ENCODE measurements at regions not wholly inside any gene's neighbourhood (a gene's known extent, or its start where the extent isn't known, plus 50 kb on each side); places are given as distances from the start of the nearest gene placed in this dataset.

- DNase-seq (ENCODE audit: low spot score): no peak
Observed at GRCh38 chr1:195562074-195562473, 1046.2 kb downstream of the KCNT2 start.

DNA sequence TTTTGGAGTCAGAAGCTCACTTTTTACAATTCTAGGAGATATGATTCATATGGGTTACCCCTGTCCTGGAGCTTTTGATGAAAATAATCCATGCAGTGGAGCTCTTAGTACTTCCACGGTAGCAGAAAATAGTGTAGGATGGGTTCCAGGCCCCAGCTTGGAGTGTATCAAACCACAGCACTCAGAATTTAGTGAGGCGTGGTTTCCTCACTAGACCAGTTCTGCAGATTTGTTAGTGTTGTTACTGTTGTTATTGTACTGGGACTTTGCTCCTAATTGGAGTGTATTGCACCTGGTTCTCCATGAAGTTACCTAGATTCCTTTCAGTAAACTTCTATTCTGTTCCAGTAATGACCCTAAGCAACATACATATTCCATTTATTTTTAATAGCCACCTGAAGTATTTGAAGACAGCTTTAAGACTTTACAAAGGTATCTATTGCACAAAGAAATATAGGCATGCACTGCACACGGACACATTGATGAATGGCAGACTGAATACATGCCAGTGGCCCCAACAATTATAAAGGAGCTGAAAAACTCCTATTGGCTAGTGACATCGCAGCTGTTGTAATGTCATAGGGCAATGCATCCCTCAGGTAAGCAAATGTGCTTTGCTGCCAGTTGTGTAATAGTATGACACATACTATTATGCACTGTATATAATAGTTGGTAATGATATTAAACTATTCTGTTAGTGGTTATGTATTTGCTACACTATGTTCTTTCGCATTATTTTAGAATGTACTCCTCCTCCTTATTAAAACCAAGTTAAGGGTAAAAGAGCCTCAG, 1058.0 kb downstream of the KCNT2 start:
- no peak for DNase-seq (ENCODE audit: low spot score)

GRCh38 chr1:195530961-195531360, 1077.3 kb downstream of the KCNT2 start:
- no peak for DNase-seq (ENCODE audit: low spot score)

DNA sequence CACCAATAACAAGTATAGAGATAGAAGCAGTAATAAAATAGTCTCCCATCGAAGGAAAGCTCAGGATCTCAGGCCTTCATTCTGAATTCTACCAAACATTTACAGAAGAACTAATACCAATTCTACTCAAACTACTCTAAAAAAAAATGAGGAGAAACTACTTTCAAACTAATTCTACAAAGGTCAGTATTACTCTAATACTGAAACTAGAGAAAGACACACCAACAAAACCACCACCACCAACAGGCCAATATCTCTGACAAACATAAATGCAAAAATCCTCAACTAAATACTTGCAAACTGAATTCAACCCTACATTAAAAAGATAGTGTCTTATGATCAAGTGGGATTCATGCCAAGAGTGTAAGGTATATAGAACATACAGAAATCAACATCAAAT, 1078.4 kb downstream of the KCNT2 start:
- no peak for DNase-seq (ENCODE audit: low spot score)

DNA sequence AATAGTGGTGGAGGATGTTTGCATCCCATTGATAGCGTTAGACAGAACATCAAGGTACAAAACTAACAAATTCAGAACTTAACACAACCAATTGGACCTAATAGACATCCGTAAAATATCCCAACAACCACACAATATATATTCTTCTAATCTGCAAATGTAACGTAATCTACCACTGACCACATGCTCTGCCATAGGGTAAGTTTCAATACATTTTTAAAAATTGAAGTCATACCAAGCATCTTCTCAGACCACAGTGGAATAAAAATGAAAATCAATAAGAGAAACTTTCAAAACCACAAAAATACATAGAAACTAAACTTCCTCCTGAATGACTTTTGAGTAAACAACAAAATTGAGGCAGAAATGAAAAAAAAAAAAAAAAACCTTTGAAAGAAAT, 1087.5 kb downstream of the KCNT2 start:
- DNase-seq (ENCODE audit: low spot score): no peak

- peak; percentile 0 for DNase-seq (ENCODE audit: low spot score)
Observed at GRCh38 chr1:195516036-195516435, 1092.2 kb downstream of the KCNT2 start.

DNA sequence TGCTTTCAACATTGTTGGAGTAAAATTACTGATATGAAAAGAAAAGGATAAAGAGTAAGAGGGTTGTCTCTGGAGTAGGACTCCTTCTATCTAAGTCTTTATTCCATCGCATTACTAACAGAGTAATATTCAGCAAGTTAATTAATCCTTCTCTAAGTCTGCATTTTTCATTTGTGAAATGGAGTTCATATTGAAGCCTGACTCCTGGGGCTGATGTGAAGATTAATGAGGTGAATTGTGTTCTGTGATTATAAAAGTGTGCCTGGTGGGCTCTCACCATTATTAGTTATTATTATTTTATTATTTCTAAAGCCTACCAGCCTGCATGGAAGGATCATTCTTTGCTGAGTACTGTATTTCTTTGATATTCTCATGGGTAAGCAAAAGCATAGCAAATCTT, 1096.7 kb downstream of the KCNT2 start:
- no peak for DNase-seq (ENCODE audit: low spot score)

DNA sequence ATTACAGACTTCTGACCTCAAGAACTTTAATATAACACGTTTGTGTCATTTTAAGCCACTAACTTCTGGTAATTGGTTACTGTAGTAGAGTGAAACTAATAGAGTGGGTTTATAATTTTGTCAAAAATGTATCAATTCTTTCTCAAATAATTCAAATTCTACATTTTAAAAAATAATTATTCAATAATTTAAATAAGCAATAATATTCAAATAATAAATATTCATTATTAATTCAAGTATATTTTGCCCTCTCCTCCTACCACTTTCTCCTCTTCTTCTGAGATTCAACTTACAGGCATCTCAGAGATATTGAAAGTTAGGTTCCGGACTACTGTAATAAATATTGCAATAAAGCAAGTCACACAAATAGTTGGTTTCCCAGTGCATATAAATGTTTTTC, 1107.1 kb downstream of the KCNT2 start:
- DNase-seq (ENCODE audit: low spot score): no peak

- DNase-seq (ENCODE audit: low spot score): no peak
Observed at GRCh38 chr1:195495720-195496635, 1112.3 kb downstream of the KCNT2 start.

DNA sequence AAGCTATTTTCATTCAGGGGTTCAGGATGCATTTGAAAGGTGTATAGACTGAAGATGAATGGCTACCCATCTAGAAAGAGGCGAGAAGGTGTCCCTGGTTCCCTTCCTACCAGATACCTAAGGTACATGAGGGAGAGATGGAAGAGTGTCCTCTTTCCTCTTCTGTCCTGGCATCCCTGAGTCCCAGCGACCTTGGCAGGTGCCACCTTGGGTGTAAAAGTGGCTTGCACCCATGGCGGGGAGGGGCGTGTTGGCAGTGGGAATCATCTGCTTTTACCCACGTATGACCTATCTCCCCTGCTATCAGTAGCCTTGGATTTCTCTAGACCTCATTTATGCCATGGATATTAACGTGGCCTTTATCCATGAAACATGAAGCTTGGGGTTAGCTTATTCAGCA, 1126.1 kb downstream of the KCNT2 start:
- no peak for DNase-seq (ENCODE audit: low spot score)

DNA sequence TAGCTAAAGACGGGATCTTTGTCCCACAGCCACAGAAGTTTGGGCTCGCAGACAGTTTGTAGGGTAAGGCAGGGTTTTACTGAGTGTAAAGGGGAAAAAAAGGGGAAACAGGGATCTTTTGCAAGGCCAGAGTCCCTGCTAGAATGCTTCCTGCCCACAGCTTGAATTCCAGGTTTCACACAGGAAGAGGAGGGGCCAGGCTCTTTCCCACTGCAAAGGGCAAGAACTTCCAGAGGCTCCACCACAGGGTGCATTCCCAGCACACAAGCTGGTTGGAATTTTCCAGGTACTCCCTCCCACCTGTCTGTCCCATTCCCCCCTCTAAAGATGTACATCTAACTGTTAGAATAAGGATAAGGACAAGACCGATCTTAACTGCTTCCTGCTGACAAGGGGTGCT, 1126.9 kb downstream of the KCNT2 start:
- DNase-seq (ENCODE audit: low spot score): no peak

DNA sequence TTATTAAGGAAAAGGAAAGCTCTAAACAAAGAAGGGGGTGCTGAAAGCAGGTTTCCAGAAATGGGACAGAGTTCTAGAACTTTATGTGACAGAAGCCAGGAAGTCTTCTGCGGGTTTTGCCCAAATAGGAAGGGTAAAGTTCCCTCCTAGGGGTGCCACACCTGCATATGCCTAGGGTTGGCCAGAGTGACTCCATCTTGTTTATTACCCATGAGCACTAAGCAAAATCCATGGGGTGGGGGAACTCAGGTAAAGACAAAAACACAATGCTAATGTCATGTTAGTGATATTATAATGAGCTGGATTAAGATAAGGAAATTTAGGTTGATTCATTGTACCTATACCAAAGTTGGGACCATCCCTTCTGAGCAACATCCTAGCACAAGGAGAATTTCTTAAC, 1132.7 kb downstream of the KCNT2 start:
- DNase-seq (ENCODE audit: low spot score): peak; percentile 2

DNA sequence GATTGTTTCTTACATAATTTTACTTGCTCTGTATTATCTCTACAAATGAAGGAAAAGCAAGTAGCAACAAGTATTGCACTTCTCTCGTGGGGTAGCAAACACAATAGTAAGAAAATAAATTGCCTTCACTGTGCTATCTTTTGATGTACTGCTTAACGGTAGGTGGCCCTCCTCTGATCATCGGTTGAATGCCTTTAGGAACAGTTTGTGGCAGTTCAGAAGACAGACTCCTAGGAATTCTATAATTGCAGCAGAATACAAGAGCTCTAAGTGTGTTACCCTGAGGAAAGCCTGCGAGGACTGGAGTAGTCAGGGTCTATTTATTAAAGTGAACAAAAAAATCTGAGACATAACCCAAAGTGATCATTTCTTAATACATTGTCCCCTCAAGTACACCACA, 1135.9 kb downstream of the KCNT2 start:
- no peak for DNase-seq (ENCODE audit: low spot score)

DNA sequence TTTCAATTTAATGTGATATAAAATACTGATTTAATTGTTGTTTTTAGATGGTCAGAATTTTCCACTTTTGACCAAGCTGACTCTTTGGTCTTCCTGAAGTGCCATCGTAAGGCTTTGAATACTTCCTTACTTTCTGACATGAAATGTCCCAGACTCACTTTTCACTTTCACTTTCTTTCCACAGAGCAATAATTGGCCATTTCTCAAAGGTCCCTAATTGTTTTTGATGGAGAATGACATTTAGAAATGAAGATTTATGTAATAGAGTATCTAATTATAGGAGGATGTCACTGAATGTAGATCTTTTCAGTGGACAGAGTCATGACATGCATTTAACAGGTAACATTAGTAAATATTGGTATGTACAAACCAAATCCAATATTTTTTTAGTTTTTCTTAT, 1141.6 kb downstream of the KCNT2 start:
- DNase-seq (ENCODE audit: low spot score): no peak

- DNase-seq (ENCODE audit: low spot score): peak; percentile 16
Observed at GRCh38 chr1:195462646-195463045, 1145.6 kb downstream of the KCNT2 start.

DNA sequence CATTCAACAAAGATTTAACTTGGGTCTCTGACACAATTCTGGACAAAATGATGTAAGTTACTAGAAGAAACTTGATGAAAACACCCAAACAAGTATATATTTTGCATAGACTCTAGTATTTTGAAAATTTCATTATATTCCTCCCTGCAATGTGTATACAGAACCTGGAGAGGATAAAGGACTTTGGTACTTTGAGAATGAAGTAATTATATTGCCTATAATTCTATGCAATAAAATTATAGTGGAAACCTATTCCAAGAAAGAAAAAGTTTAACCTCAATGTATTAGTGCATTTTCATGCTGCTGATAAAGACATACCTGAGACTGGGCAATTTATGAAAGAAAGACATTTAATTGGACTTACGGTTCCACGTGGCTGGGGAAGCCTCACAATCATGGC, 1146.1 kb downstream of the KCNT2 start:
- no peak for DNase-seq (ENCODE audit: low spot score)

GRCh38 chr1:195458365-195458764, 1149.9 kb downstream of the KCNT2 start:
- no peak for DNase-seq (ENCODE audit: low spot score)

GRCh38 chr1:195450794-195451193, 1157.4 kb downstream of the KCNT2 start:
- DNase-seq (ENCODE audit: low spot score): no peak

DNA sequence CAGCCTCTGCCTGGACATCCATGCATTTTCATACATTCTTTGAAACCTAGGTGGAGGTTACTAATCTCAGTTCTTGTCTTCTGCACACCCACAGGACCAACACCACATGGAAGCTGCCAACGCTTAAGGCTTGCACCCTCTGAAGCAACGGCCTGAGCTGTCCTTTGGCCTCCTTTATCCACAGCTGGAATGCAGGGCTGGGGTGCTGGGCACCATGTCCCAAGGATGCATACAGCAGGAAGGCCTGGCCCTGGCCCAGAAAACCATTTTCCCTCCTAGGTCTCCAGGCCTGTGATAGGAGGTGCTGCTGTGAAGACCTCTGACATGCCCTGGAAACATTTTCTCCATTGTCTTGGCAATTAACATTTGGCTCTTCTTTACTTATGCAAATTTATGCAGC, 1168.6 kb downstream of the KCNT2 start:
- no peak for DNase-seq (ENCODE audit: low spot score)

- no peak for DNase-seq (ENCODE audit: low spot score)
Observed at GRCh38 chr1:195434566-195435203, 1173.6 kb downstream of the KCNT2 start.

DNA sequence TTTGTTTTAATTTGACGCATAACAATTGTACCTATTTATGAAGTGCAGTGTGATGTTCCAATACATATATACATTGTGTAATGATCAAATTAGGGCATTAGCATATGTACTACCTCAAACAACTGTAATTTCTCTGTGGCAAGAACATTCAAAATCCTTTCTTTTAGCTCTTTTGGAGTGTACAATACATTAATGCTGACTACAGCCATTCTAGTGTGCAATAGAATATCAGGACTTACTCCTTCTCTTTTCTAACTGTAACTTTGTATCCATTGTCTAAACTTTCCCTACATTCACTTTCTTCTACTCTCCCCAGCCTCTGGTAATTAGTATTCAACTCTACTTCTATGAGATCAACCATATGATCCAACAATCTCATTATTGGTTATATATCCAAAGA, 1177.4 kb downstream of the KCNT2 start:
- DNase-seq (ENCODE audit: low spot score): no peak

DNA sequence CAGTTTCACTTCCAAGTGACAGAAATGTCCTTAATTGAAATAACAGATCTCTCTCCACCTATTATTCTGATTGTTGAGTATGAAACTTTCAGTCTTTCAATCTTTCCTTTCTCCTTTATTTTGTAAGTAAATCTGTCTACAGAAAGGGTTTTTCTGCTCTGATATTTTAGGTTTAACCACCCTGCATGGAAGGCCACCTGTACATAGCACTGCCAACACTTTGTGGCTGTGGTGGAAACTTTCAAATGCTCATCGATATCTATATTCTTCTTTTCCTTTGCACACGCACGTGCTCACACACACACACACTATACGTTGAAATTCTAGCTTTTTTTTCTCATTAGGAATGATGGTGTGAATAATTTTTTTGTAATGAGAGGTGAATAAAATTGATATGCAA, 1179.3 kb downstream of the KCNT2 start:
- DNase-seq (ENCODE audit: low spot score): no peak

DNA sequence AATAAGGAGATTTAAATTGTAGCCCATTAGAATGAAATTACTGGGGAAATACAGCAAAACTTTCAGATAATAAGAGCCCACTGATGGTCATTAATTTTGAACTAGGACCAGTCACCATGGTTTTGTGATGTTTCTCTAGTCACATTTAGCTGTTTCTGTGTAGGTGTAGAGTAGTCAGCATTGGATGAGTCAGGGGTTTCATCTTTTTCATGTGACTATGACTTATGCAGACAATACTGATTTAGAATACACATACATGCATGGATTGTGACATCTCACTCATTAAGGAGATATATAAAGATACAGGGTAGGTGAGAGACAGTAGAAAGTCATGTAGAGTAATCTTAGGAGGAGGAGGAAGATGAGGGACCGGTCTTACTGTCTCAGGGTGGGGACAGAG, 1192.7 kb downstream of the KCNT2 start:
- peak; percentile 72 for DNase-seq (ENCODE audit: low spot score)

Data from RKO (cell line).